Glomerular visceral epithelial cell (primary cell): ENCODE measurements at regions not wholly inside any gene's neighbourhood (a gene's known extent, or its start where the extent isn't known, plus 50 kb on each side); places are given as distances from the start of the nearest gene placed in this dataset.
"Not testable (repeated sequence)": the region's sequence is repeated elsewhere in the genome, so short reads cannot be mapped to it uniquely, and the experiment has no call there.

Experiments
- DNase-seq: peaks from one replicate; pipeline ENCODE4 v3.0.0-alpha.2; 2016; ENCODE audit errors: extremely low spot score

DNA sequence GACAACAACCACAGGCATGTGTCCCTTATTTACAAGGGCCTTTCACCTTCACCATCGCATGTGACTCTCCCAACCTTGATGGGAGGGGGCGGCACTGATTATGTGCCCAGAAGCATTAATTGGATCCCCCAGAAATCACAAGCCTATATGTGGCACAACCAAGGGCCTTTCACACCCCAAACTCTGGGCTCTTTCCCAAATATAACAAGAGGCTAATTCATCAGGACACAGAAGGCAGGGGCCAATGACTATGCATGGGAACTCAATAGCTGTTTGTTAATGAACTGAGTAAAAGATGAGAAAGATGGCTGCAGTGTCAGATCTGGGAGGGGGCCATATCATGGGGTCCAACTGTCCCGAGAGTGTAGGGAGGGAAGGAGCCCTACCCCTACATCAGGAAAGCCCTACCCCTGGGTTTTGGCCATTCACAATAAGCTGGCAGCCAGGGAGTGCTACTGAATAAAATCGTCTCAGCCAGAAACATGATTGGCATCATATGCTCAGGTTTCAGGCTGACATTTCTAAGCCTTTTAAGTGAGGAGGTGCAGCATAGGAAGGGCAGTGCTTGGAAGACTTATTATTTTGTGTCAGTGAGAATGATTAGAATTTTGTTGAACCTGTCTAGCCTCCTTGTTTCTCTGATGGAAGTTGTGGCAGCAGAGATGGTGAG lies 814.4 kb upstream of the AMELY start:
- no peak for DNase-seq

DNA sequence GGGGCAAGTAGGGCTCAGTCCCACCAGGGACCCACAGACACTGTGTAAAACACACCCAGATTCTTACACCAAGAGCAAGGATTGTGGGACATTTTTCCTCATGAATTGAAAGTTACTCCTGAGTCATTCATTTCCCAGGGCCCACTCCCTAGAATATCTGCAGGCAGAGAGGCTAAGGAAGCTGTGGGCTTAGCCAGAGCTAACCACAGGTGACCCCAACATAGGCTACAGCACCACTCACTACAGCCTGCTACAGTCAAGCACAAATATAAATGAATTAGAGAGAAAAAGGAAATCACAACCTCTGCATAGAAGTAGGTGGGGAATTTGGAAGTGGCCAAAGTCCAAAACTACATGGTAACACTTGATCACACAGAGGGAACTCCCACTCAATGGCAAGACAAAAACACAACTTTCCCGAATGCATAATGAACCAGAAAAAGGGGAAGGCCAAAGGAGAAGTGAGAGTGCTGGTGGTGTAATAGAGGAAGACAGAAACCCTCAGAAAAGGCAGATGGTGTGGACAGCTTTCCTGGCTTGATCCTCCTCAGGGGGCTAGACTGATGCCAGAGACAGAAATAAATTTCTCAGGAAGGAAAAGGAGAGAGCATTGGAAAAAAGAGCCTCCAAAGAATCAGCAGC lies 812.6 kb upstream of the AMELY start:
- no peak for DNase-seq

DNA sequence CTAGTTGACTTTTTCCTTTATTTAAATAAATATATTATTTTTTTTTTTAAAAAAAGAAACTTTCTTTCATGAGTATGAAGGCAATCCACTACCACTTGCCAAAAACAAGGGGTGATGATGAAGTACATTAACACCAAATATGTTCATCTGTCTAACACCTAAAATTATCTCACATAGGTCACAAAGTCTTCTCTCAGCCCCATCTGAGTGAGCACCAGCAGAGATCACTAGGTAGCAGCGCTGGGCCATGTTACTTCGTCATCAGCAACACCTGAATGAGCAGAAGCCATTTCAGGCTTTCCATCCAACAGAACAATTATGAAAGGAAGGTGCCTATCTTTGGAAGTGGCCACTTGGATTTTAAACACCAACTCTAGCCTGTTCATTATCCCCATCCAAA lies 811.6 kb upstream of the AMELY start:
- DNase-seq: no peak

DNA sequence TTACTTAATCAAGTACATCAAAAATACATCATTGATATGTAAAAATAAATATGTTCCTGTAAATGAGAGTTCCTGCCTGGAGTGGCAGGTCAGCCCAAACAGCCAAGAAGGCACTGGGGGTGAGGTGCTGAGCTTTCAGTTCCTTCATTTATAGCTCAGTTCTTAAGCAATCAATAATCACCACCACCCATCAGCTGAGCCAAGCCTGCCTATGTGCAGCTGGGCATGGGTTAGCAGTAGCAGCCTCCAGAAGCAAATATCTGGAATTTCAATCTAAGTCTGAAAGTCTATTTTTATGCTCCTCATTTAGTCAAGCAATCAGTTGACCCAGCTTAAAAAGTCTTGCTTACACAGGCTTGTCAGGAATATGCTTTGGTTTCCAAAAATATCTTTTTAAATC lies 811.0 kb upstream of the AMELY start:
- DNase-seq: no peak

DNA sequence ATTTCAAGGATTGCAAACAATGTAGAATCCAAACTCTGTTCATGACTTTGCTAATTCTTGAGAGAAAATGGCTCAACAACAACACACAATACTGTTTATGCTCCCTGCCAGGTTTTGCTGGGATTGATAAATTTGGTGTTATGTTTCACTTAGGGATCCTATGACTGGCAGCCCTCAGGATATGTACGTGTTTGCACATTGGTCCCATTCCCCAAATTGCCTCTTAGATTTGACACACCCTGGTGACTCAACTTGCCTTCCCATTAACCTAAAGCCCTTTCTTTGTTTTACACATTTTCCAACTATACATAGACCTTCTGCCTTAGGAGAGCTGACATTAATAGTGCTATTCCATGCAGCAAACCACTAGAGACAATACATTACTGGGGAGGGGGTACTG lies 809.4 kb upstream of the AMELY start:
- DNase-seq: no peak

DNA sequence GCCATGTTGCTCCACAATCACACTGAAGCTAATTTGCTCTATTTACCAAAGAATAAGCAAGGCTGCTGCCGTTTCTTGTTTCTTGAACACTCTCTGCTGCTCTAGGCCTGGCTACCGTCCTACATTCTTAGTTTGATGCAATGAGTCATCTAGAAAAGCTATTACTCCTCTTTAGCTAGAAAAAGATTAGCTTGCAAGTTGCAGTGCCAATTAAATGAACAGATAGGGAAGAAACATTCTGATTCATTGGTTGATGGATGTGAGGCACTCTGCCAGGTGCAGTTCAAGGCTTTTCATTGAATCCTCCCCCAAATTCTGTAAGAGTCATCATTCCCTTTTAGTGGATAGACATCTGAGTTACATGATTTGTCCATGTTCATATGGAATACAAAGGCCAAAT lies 807.7 kb upstream of the AMELY start:
- peak; percentile 64 for DNase-seq

DNA sequence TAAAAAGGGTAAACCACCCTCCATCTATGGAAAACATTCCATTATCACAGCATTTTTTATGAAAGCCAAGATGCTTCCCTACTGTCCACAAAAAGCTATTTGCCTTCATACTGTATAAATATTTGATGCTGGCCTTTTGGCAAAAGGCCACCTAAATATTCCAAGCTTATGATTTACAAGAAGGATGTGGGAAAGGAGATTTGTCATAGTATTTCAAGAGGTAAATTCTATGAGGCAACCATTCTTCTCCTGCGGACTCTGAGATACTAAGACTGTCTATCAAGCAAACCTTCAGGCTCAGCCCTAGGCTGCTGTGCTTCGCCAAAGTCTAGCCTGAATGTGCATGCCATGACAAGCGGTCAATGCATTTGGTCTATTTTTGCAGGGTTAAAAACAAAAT lies 807.1 kb upstream of the AMELY start:
- peak; percentile 73 for DNase-seq

DNA sequence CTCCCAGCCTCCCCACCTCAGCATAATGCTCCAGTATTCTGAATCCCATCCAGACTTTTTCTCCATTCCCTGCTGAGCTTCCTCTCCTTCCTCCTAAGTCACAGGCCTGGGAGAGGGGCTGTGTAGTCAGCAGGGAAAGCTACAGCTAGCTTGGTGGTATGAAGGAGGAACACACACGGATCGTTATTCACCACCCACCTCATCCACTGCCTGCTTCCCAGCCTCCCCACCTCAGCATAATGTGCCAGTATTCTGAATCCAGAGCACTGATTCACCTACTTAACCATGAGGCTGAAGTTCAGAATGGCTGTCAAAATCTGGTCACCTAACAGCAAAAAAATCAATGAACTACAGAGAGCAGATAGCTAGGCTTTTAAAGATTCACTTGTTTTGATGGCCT lies 806.6 kb upstream of the AMELY start:
- DNase-seq: peak; percentile 43

DNA sequence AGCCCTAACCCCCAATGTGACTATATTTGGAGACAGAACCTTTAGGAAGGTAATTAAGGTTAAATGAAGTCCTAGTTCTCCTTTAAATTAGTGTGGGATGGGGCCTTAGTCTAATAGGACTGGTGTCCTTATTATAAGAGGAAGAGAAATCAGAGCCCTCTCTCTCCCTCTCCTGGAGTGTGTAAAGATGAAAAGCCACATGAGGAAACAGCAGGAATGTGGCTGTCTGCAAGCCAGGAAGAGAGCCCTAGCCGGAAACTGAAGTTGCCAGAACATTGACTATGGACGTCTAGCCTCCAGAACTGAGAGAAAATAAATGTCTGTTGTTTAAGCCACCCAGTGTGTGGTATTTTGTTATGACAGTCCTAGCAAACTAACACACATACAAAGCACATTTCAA lies 802.9 kb upstream of the AMELY start:
- DNase-seq: peak; percentile 50

DNA sequence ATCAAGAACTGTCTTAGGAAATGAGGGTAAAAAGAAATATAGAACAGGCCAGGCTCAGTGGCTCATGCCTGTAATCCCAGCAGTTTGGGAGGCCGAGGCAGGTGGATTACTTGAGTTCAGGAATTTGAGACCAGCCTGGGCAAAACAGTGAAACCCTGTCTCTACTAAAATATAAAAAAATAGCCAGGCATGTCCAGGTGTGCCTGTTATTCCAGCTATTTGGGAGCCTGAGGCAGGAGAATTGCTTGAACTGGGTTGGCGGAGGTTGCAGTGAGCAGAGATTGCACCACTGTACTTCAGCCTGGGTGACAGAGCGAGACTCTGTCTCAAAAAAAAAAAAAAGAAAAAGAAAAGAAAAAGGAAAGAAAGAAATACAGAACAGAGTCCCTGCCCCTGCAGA lies 802.2 kb upstream of the AMELY start:
- DNase-seq: not testable (repeated sequence)

DNA sequence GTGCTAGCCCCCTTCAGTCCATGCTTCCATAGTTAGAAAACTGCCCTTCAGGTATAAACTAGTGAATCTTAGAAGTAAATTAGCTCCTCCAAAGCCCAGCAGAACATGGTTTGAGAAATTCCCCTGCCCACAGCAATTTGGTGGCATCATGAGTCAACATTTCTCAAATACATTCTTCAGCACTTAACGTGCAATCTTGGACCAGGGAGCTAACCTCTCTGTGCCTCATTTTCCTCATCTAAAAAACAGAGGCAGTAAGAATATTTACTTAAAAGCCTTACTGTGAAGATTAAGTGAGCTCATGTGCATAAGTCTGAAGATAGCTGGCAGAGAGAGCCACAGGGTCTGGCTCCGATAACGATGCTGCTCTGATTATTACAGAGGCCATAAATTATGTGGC lies 800.7 kb upstream of the AMELY start:
- peak; percentile 50 for DNase-seq

DNA sequence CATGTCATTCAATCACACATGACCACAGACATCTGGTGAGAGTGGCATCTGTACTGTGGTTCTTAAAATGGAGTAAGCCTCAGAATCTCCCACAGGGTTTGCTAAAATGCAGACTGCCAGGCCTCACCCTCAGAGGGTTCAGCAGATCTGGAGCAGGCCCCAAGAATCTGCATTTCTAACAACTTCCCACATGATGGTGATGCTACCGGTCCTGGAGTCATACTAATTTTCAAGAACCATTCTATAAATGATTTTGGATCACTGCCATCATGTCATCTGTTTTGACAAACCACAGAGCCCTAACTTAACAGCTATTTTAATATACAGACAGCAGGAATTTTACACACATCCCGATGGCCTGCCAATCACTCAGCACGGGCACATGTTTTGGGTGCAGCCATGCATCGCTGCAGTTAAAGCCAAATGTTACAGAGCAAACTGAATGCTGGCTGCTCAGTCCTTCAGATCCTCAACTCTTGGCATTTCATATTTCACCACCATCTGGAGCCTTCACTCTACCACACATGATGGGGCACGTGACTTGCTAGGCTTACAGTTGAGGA lies 792.1 kb upstream of the AMELY start:
- no peak for DNase-seq

DNA sequence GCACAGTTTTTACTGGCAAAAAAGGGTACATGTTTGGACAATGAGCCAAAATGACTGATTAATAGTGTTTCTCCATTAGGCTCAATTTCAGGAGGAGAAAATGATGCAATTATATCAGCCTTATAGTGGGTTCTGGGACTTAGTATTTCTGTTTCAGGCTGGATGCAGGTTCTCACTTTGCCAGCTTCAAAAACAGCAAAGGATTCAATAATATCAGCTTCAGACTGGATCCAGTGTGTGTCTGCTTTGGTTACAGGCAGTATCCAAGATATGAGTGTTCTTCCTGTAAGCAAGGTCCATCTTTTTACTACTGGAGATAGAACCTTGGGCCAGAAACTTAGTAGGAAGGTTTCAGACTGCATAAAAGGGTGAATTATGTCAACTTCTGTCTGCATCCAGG lies 790.9 kb upstream of the AMELY start:
- no peak for DNase-seq

DNA sequence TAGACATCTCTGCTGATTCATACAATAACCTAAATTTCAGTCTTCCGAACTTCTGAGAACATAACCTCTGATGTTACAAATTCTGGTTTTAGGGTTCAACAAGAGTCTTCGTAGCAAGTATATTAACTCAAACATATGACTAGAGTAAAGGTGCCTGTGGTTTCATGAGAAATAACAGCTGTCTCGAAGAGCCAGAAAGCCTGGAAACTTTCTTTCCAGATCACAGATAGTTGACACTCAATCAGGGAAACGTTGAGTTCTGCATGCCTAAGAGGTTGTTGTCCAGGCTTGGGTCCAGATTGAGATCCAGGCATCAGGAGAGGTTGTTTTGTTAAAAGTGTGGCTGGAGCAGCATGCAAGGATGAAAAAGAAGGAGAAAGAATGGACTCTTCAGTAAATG lies 790.1 kb upstream of the AMELY start:
- DNase-seq: no peak

DNA sequence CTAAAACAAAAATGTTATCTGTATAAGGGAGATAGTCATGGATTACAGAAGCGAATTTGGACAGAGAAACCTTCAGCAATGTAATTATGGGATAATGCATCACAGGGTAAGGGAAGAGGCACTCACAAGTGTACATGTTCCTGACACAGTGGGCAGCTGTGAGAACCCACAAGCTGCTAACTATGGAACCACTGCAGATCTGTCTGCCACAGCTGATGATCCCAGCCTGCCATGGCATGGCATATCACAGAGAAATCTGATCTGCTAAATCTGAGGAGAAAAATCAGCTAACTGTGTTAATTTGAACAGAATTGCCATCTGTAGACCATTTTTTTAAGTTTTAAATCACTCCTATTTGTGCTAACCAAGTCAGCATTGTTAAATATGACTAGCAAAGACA lies 786.0 kb upstream of the AMELY start:
- DNase-seq: no peak

DNA sequence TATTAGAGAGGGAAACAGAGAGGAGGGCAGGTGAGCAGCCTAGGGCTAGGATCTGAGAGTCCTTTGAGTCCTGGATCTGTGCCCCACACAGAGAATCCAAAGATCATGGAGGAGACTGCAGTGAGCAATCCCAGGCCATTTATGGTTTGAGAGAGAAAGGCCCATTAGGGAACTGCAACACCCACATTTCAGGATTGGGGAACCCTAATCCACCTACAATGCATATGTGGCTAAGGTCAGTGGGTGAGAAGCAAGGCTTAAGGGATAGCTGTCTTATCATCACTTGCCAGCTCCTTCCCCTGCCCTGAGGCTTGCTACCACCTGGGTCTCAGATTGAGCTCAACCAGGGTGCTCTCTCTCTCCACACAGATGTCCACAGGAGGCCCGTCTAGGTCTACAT lies 781.1 kb upstream of the AMELY start:
- DNase-seq: no peak

DNA sequence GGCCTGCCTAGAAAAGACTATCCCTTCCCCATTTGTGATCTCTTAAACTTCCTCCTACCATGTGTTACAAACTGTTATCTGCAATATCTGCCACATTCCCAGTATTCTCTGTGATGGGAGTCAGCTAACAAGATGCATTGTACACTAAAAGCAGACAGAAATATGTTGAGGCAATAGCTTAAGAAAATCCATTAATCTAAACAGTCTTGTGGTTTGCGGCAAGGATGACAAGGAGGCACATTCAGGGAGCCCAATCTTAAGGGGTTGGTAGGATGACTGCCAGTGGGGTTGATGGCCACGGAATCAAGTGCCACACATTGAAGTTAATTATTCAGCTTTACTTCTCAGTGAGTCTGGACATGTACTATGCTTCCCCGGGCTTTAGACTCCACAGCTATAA lies 775.5 kb upstream of the AMELY start:
- peak; percentile 50 for DNase-seq

DNA sequence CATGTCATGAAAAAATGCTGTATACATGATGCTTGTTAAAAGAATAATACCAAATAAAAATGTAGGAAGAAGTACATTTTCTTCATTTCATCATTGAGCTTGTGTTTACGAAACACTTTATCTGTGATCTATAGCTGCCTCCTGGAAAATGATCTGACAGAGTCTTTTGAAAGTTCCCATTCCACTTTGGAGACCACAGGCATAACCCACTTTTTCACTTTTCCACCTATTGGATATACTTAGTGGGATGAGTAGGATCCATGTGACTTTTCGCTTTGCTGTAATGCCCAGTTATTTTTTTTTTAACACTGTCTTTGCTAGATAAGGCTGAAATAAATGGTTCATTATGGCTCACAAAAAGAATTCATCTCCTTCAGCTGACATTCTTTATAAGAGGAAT lies 773.0 kb upstream of the AMELY start:
- no peak for DNase-seq

DNA sequence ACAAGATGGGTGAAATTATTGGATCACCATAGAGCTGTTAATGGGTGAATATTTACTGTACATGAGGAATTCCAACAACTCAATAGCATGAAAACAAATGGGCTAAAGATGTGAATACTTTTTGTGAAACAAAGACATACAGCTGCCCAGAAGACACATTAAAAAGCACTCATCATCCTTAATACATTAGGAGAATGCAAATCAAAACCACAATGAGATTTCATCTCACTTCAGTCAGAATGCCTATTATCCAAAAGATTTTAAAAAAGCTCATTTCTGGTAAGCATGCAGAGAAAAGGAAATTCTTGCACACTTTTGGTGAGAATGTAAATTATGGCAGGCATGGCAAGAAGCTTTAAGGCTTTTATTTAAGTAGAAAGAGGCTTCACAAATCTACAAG lies 770.8 kb upstream of the AMELY start:
- DNase-seq: peak; percentile 7

DNA sequence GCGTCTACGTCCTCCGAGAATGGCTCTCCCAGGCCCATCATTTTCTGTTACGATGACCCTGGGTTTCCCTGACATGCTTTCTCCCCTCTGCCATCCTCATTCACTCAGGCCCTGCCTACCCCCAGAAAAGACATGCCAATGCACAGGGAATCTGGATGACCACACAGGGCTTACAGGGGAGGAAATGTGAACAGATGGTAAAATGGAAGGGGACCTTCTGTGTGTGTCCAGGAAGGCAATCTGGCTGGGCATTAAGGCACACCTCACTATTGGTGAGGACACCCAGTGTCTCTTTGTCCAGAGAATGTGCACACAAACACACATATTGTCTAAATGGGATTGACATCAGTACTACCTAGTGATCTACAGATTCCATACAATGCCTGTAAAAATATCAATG lies 769.9 kb upstream of the AMELY start:
- no peak for DNase-seq

DNA sequence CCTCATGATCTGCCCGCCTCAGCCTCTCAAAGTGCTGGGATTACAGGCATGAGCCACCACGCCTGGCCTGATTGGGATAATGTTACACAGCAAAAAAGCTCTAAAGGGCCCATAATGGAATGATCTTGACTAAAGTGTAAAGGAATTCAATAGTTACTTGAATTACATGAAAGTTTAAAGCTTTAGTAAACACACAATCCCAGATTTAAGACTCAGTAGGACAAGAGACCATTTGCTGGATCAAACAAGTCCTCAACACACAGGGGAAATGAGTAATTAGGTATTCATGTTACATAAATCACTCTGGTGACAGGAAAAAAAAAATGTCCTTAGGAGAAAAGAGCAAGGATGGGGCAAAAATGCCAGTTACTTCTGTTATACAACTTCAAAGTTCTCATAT lies 762.9 kb upstream of the AMELY start:
- DNase-seq: no peak

DNA sequence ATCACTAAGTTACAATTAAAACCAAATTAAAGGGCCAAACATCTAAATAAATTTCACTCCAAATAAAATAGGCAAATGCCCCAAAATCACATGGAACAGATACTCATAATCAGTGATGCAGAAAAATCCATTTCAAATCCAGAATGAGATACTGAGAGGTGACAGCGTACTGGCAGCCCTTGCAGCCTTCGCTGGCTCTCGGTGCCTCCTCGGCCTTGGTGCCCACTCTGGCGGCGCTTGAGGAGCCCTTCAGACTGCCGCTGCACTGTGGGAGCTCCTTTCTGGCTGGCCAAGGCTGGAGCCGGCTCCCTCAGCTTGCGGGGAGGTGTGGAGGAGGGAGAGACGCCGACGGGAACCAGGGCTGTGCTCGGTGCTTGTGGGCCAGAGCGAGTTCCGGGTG lies 761.2 kb upstream of the AMELY start:
- DNase-seq: no peak

DNA sequence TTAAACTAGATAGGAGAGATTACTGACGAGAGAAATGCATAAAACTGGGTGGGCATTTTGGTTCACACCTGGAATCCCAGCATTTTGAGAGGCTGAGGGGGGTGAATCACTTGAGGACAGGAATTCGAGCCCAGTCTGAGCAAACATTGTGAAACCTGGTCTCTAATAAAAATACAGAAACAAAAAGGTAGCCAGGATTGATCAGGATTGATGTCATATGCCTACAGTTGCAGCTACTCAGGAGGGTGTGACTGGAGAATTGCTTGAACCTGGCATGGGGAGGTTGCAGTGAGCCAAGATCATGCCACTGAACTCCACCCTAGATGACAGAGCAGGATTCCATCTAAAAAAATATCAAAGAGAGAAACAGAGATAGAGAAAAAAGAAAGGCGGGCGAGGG lies 751.7 kb upstream of the AMELY start:
- DNase-seq: no peak

DNA sequence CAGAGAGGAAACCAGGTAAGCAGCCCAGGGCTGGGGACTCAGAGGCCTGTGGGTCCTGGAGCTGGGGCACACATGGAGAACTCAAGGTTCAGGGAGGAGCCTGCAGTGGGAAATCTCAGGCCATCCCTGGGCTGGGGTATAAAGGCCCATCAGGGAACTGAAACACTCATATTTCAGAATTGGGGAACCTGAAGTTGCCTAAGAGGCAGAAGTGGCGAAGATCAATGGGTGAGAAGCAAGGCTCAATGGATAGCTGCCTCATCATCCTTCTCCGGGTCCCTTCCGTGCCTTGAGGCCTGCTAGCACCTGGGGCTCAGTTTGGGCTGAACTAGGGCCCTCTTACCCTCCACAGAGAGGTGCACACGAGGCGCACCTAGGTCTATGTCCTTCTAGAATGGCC lies 747.5 kb upstream of the AMELY start:
- DNase-seq: no peak
